B cell (primary cell): ENCODE measurements at regions not wholly inside any gene's neighbourhood (a gene's known extent, or its start where the extent isn't known, plus 50 kb on each side); places are given as distances from the start of the nearest gene placed in this dataset.
"Not testable (repeated sequence)": the region's sequence is repeated elsewhere in the genome, so short reads cannot be mapped to it uniquely, and the experiment has no call there.

Source experiments
- ATAC-seq: fragments of 200-7000 bp; cut with Tn5 transposase; one replicate; pipeline ENCODE4 v1.10.0; 2021; ENCODE audit warnings: low read depth, mild to moderate bottlenecking, moderate number of reproducible peaks, moderate library complexity
- CTCF ChIA-PET: fragments of 350-600 bp; sonication (Branson Sonifier 250); formaldehyde crosslinking; loops from one replicate; lab custom pipeline; 2021; ENCODE audit warnings: antibody characterized with exemption, inconsistent platforms; lab: Charles Lee
- POLR2A ChIA-PET: fragments of 350-600 bp; sonication (Branson Sonifier 250); formaldehyde crosslinking; loops from one replicate; lab custom pipeline; 2021; ENCODE audit warnings: antibody characterized with exemption; lab: Charles Lee
- DNase-seq: peaks from one replicate; pipeline ENCODE4 v3.0.0; 2013
- H2AFZ ChIP-seq: 2 replicates; pipeline ENCODE4 v1.6.1; 2012; ENCODE audit warnings: mild to moderate bottlenecking, low read depth, low read length; ENCODE audit not compliant: insufficient read depth, poor library complexity, severe bottlenecking
- H3K27ac ChIP-seq, 2 donors: 1 replicate in 1 of 2; 2 replicates in 1 of 2; pipeline ENCODE4 v1.5.1; 2012 to 2013; ENCODE audit warnings: low read length in 2 of 2, mild to moderate bottlenecking in 2 of 2, moderate library complexity in 1 of 2
- H3K27me3 ChIP-seq, 4 experiments: fragments of 200-600 bp in 1 of 4; sonication (generic) in 1 of 4; replicated peaks in 1 of 4; 1 replicate in 2 of 4; 2 replicates in 2 of 4; pipeline versions ENCODE4 v1.6.1 to v1.7.0; 2013 to 2016; ENCODE audit warnings: low read length in 3 of 4, mild to moderate bottlenecking in 2 of 4, mixed read lengths in 1 of 4, moderate library complexity in 1 of 4; ENCODE audit not compliant: insufficient read depth in 4 of 4, control insufficient read depth in 3 of 4; ENCODE audit errors: control extremely low read depth in 1 of 4
- H3K36me3 ChIP-seq, 2 experiments: replicated peaks in 1 of 2; 1 replicate in 1 of 2; 2 replicates in 1 of 2; pipeline versions ENCODE4 v1.6.1 to v1.7.1; 2013; ENCODE audit warnings: low read length in 1 of 2; ENCODE audit not compliant: insufficient read depth in 2 of 2, control insufficient read depth in 1 of 2; ENCODE audit errors: control extremely low read depth in 1 of 2, extremely low read depth in 1 of 2
- H3K4me1 ChIP-seq, 2 donors: fragments of 200-600 bp in 1 of 2; sonication (generic) in 1 of 2; 1 replicate in 1 of 2; 2 replicates in 1 of 2; pipeline versions ENCODE4 v1.5.1 to v1.6.1; 2013 to 2017; ENCODE audit warnings: low read length in 2 of 2; ENCODE audit not compliant: control insufficient read depth in 2 of 2, insufficient read depth in 2 of 2
- H3K4me2 ChIP-seq: replicated peaks from 2 replicates; pipeline ENCODE3; 2012; ENCODE audit warnings: mild to moderate bottlenecking, low read depth, low read length; ENCODE audit not compliant: poor library complexity, severe bottlenecking
- H3K4me3 ChIP-seq, 5 experiments: fragments of 200-600 bp in 1 of 5; sonication (generic) in 1 of 5; 1 replicate in 3 of 5; 2 replicates in 2 of 5; pipeline versions ENCODE4 v1.5.1 to v1.7.0; 2011 to 2016; ENCODE audit warnings: low read length in 4 of 5, mild to moderate bottlenecking in 4 of 5, low read depth in 2 of 5, control low read depth in 1 of 5, moderate library complexity in 1 of 5; ENCODE audit not compliant: insufficient read depth in 1 of 5; ENCODE audit errors: control extremely low read depth in 1 of 5, extremely low read depth in 1 of 5
- H3K79me2 ChIP-seq: fragments of 200-600 bp; sonication (generic); one replicate; pipeline ENCODE4 v1.6.0; 2016; ENCODE audit warnings: low read length; ENCODE audit not compliant: control insufficient read depth, insufficient read depth
- H3K9ac ChIP-seq: fragments of 200-600 bp; sonication (generic); 2 replicates; pipeline ENCODE4 v1.6.1; 2017; ENCODE audit warnings: mild to moderate bottlenecking, low read length, moderate library complexity
- H3K9me3 ChIP-seq, 3 donors: one replicate each; pipeline versions ENCODE4 v1.6.1 to v1.7.1; 2013; ENCODE audit warnings: low read length in 2 of 3; ENCODE audit not compliant: control insufficient read depth in 2 of 3, insufficient read depth in 1 of 3; ENCODE audit errors: control extremely low read depth in 1 of 3
- H4K20me1 ChIP-seq: 2 replicates; pipeline ENCODE4 v1.6.0; 2012; ENCODE audit warnings: mild to moderate bottlenecking, low read length; ENCODE audit not compliant: insufficient read depth, control insufficient read depth, poor library complexity, severe bottlenecking
- H3K27ac Mint-ChIP-seq: one replicate; pipeline ENCODE4 v1.8.0; 2021; ENCODE audit warnings: mixed read lengths
- H3K27me3 Mint-ChIP-seq: one replicate; pipeline ENCODE4 v1.8.0; 2021; ENCODE audit warnings: mixed read lengths
- H3K4me1 Mint-ChIP-seq: one replicate; pipeline ENCODE4 v1.8.0; 2021; ENCODE audit warnings: mixed read lengths
- H3K4me3 Mint-ChIP-seq: one replicate; pipeline ENCODE4 v1.8.0; 2021; ENCODE audit warnings: mixed read lengths
- H3K9me3 Mint-ChIP-seq: one replicate; pipeline ENCODE4 v1.8.0; 2022; ENCODE audit warnings: mixed read lengths; ENCODE audit not compliant: insufficient read depth
- EZH2 ChIP-seq: IDR thresholded peaks from 2 replicates; pipeline ENCODE4 v1.6.1; 2012; ENCODE audit warnings: borderline replicate concordance, low read depth, mild to moderate bottlenecking, moderate library complexity, low read length; ENCODE audit not compliant: insufficient read depth, poor library complexity, severe bottlenecking
- WGBS: methylation state at CpG from one replicate; pipeline ENCODE4 v1.1.5; 2013; ENCODE audit warnings: missing lambda C conversion rate; ENCODE audit not compliant: insufficient coverage; 5-methylcytosine and 5-hydroxymethylcytosine counted together
- intact Hi-C: fragments of 100-400 bp; cut with micrococcal nuclease; formaldehyde crosslinking; loops from one replicate; pipeline ENCODE4 v1.10.0; 2022
- TF ChIP-seq, protein P1 (sequence below): fragments of 200-600 bp; IDR thresholded peaks from one replicate; pipeline ENCODE4 v1.8.0; 2022; ENCODE audit warnings: antibody characterized with exemption, mild to moderate bottlenecking

DNA sequence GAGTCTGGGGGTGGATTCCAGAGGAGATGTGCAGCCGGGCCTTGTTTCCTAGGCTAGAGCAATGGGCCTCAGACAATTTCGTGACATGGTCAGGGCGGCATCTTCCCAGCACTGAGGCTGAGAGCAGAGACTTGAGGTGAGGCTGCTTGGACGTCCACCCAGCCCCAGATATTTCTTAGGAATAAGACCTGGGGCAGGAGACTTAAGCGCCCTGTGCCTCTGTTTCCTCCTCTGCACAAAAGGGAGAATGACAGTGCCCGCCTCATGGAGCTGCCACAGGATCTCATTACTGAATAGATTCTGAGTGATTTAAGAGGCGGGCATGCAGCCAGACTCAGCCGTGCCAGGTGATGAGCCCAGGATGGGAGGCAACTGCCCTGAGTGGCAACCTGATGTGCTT lies 297.9 kb upstream of the SFSWAP start:
- Histone ChIP-seq H3K9me3 (peaks cover 0 to 6% (median 0%) of the 10 kb centered on the region in 3 donors), H3K36me3 (no peaks in the 10 kb centered on the region), H4K20me1 (no peaks in the 10 kb centered on the region), H3K4me3 (no peak overlapping the region), H3K4me1 (no peaks in the 10 kb centered on the region), H3K9ac (no peak overlapping the region), H2AFZ (no peak overlapping the region), H3K27ac (no peak overlapping the region), H3K27me3 (no peaks in the 10 kb centered on the region), H3K79me2 (no peaks in the 10 kb centered on the region), H3K4me2 (no peak overlapping the region)
- H3K27ac Mint-ChIP-seq = no peak overlapping the region
- no peak for ATAC-seq
- intact Hi-C loops = no loop called here
- DNase-seq = no peak
- CTCF ChIA-PET = no interaction called here
- no peaks in the 10 kb centered on the region for H3K9me3 Mint-ChIP-seq
- no peak for TF ChIP-seq EZH2
- TF ChIP-seq, protein P1, sequence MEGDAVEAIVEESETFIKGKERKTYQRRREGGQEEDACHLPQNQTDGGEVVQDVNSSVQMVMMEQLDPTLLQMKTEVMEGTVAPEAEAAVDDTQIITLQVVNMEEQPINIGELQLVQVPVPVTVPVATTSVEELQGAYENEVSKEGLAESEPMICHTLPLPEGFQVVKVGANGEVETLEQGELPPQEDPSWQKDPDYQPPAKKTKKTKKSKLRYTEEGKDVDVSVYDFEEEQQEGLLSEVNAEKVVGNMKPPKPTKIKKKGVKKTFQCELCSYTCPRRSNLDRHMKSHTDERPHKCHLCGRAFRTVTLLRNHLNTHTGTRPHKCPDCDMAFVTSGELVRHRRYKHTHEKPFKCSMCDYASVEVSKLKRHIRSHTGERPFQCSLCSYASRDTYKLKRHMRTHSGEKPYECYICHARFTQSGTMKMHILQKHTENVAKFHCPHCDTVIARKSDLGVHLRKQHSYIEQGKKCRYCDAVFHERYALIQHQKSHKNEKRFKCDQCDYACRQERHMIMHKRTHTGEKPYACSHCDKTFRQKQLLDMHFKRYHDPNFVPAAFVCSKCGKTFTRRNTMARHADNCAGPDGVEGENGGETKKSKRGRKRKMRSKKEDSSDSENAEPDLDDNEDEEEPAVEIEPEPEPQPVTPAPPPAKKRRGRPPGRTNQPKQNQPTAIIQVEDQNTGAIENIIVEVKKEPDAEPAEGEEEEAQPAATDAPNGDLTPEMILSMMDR = no peak
- POLR2A ChIA-PET = no interaction called here
- H3K4me1 Mint-ChIP-seq = no peaks in the 10 kb centered on the region
- 73% methylated on average over 8 of the region's 8 CpGs for WGBS
- H3K4me3 Mint-ChIP-seq = no peak overlapping the region
- no peaks in the 10 kb centered on the region for H3K27me3 Mint-ChIP-seq

DNA sequence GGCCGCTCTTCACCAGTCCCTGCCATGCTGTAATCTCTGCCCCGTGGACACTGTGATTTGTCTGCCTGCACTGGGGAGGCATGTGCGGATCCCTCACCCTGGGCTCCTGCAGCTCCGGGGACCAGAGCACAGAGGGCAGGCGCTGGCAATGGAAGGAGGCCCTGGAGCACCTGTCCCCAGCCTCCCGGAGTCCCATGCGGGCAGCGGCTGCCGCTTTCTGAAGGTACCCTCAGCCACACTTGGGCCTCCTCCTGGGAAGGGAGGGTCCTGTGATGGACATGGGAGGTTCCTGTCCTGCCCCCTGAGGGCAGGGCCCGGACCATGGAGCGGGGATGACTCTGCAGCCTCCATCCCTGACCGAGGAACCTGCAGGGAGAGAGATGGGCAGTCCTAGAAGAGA lies 297.4 kb upstream of the SFSWAP start:
- Mint-ChIP-seq H3K9me3 (no peaks in the 10 kb centered on the region), H3K4me1 (no peaks in the 10 kb centered on the region), H3K27me3 (peaks cover 2% of the 10 kb centered on the region), H3K4me3 (no peak overlapping the region), H3K27ac (no peak overlapping the region)
- intact Hi-C loops = no loop called here
- Histone ChIP-seq H3K4me3 (no peak overlapping the region), H2AFZ (no peak overlapping the region), H3K4me1 (no peaks in the 10 kb centered on the region), H3K79me2 (no peaks in the 10 kb centered on the region), H3K9ac (no peak overlapping the region), H3K36me3 (no peaks in the 10 kb centered on the region), H4K20me1 (no peaks in the 10 kb centered on the region), H3K27ac (no peak overlapping the region), H3K4me2 (no peak overlapping the region), H3K9me3 (peaks cover 0 to 6% (median 0%) of the 10 kb centered on the region in 3 donors), H3K27me3 (no peaks in the 10 kb centered on the region)
- ATAC-seq = no peak
- no peak for TF ChIP-seq EZH2
- TF ChIP-seq, protein P1 = no peak
- ChIA-PET POLR2A (no interaction called here), CTCF (no interaction called here)
- WGBS = 90% methylated on average over 5 of the region's 12 CpGs
- no peak for DNase-seq

DNA sequence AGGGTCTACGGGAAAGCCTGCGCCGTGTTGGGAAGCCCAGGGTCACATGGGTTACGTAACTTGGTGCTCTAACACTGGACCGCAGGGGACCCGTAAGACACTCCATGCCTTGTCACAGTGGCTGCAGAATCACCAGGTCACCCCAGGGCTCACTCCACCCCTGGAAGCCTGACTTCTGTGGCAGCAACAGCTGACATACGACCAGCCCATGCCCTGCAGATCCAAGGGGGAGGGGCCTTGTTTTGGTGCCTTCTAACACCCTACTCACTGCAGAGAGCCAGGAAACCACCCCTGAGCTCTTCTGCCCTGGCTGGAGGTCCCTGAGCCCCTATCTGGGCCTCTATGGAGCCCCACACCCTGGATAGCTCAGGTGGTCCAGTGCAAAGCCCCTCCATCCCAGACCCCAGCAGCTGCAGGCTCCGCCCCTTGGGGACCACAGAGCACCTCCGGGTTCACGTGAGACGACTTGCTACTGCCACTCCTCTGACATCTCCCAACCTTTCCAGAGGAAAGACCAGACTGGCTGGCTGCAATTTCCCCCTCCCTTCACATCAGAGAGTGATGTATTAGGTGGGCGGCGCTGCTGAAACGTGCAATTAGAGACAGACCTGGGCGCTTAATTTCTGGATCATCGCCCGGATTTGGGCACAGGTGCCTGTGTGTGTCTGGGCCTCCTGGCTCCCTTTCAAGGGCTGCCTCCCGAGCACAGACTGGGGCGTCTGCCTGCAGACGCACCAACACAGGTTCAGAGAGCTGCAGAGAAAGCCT lies 296.6 kb upstream of the SFSWAP start:
- intact Hi-C loops, H3K4me1 Mint-ChIP-seq, H3K4me2 ChIP-seq, H2AFZ ChIP-seq, ATAC-seq, H3K9me3 Mint-ChIP-seq, H3K4me3 ChIP-seq, H4K20me1 ChIP-seq, H3K27me3 ChIP-seq, DNase-seq, H3K9me3 ChIP-seq, H3K27me3 Mint-ChIP-seq, CTCF ChIA-PET, H3K36me3 ChIP-seq, H3K4me3 Mint-ChIP-seq, H3K27ac Mint-ChIP-seq, H3K79me2 ChIP-seq, H3K9ac ChIP-seq, POLR2A ChIA-PET, H3K27ac ChIP-seq, H3K4me1 ChIP-seq: not testable (repeated sequence)
- 100% methylated on average over 2 of the region's 20 CpGs for WGBS
